Ovary (tissue), 7 donors: ENCODE measurements at regions not wholly inside any gene's neighbourhood (a gene's known extent, or its start where the extent isn't known, plus 50 kb on each side); places are given as distances from the start of the nearest gene placed in this dataset.

Source experiments
- DNase-seq, 5 donors: peaks; one replicate each; pipeline ENCODE4 v3.0.0-alpha.2; 2019 to 2020
- H3K27ac ChIP-seq, 2 donors: fragments of 200-600 bp; one replicate each; pipeline versions ENCODE4 v1.5.1 to v1.8.0; 2019 to 2022
- H3K27me3 ChIP-seq: fragments of 200-600 bp; one replicate; pipeline ENCODE4 v1.8.0; 2022
- H3K36me3 ChIP-seq: fragments of 200-600 bp; sonication (generic); one replicate; pipeline ENCODE4 v1.5.1; 2019
- H3K4me1 ChIP-seq: one replicate; pipeline ENCODE4 v1.8.1; 2013; ENCODE audit warnings: mild to moderate bottlenecking, moderate library complexity; ENCODE audit not compliant: insufficient read depth
- H3K4me3 ChIP-seq: fragments of 200-600 bp; sonication (generic); one replicate; pipeline ENCODE4 v1.5.1; 2017
- H3K9me3 ChIP-seq, 2 donors: fragments of 200-600 bp in 1 of 2; sonication (generic) in 1 of 2; one replicate each; pipeline versions ENCODE4 v1.5.1 to v1.8.1; 2013 to 2019; ENCODE audit warnings: mild to moderate bottlenecking in 1 of 2, moderate library complexity in 1 of 2
- EP300 ChIP-seq: sonication (generic); formaldehyde crosslinking; IDR thresholded peaks from one replicate; pipeline ENCODE4 v1.6.1; 2017; ENCODE audit warnings: antibody characterized with exemption
- POLR2A ChIP-seq: fragments of 450-650 bp; IDR thresholded peaks from one replicate; pipeline ENCODE4 v1.6.1; 2017; ENCODE audit warnings: antibody characterized with exemption, mild to moderate bottlenecking, moderate library complexity
- WGBS, 3 donors: extraction: QIAGEN DNeasy Blood & Tissue Kit in 1 of 3; methylation state at CpG; one replicate each; pipeline versions ENCODE4 v1.1.5 to v1.1.7; 2013 to 2017; 5-methylcytosine and 5-hydroxymethylcytosine counted together
- intact Hi-C, 4 donors: fragments of 100-400 bp; cut with DNase I; formaldehyde crosslinking; loops; one replicate each; pipeline versions ENCODE4 v1.11.0 to v1.15.1; 2022 to 2023
- TF ChIP-seq, protein P1 (sequence below), 3 donors: fragments of 450-650 bp in 2 of 3; fragments of 200-600 bp in 1 of 3; IDR thresholded peaks; one replicate each; pipeline versions ENCODE4 v1.5.1 to v1.8.0; 2016 to 2022; ENCODE audit warnings: antibody characterized with exemption in 3 of 3, mild to moderate bottlenecking in 1 of 3
- donor health status: DM: no; HTN: no; CAD: no; lungs with moderate emphysema.
- donor health status: DM: no; HTN: no; CAD: no.
- donor health status: Bipolar disorder and iron deficiency.
- donor health status: DM: no; HTN: no; CAD: no.
- donor health status: DM: yes; HTN: yes; CAD: no.

DNA sequence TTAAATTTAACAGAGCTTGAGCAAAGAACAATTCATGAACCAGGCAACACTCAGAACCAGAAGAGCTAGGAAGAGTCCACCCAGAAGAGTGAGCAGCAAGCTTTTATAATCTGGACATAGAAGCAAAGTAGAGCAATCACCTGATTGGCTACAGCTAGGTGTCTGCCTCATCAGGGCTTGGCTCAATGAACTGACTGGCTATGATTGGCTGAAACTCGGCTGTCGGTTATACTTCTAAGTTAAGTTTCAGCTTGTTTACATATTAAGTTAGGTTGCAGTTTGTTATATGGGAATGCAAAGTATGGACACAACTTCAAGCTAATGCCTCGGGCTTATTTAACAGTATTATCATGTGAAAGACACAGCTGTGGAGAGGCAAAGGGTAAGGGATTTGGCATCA lies 63.2 kb upstream of the NABP1 start:
- intact Hi-C loops = no loop called here

DNA sequence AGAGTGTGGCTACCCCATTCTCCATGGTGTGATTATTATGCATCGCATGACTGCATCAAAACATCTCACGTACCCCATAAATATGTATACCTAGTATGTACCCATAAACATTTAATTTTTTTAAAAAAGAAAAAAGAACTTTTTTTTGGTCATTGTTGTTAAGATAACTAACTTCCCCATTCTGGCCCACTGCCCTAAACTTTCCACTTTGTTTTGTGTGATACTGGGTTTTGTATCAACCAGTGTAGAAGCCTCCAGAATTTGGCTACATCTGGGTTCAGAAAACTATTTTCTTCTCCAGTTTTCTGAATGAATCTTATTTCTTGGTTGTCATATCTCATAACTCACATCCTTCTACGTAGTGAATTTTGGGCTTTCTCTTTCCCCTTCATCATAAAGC lies 62.3 kb upstream of the NABP1 start:
- no peak overlapping the region for H3K4me3 ChIP-seq
- H3K4me1 ChIP-seq = no peaks in the 10 kb centered on the region
- intact Hi-C loops = no loop called here
- no peak overlapping the region for H3K27ac ChIP-seq
- DNase-seq = no peak
- WGBS, 3 donors = 50 to 76% (median 59%) methylated on average over 3 of the region's 3 CpGs
- H3K27me3 ChIP-seq = no peaks in the 10 kb centered on the region
- H3K9me3 ChIP-seq = no peaks in the 10 kb centered on the region
- H3K36me3 ChIP-seq = no peaks in the 10 kb centered on the region
- TF ChIP-seq, protein P1, sequence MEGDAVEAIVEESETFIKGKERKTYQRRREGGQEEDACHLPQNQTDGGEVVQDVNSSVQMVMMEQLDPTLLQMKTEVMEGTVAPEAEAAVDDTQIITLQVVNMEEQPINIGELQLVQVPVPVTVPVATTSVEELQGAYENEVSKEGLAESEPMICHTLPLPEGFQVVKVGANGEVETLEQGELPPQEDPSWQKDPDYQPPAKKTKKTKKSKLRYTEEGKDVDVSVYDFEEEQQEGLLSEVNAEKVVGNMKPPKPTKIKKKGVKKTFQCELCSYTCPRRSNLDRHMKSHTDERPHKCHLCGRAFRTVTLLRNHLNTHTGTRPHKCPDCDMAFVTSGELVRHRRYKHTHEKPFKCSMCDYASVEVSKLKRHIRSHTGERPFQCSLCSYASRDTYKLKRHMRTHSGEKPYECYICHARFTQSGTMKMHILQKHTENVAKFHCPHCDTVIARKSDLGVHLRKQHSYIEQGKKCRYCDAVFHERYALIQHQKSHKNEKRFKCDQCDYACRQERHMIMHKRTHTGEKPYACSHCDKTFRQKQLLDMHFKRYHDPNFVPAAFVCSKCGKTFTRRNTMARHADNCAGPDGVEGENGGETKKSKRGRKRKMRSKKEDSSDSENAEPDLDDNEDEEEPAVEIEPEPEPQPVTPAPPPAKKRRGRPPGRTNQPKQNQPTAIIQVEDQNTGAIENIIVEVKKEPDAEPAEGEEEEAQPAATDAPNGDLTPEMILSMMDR (IDR thresholded peaks at IDR 0.05) = no peak
- TF ChIP-seq POLR2A = no peak
- TF ChIP-seq EP300 = no peak

More for the DNA sequence above, 63.2 kb upstream of the NABP1 start:
- H3K27ac ChIP-seq = no peak overlapping the region
- H3K27me3 ChIP-seq = no peaks in the 10 kb centered on the region
- no peaks in the 10 kb centered on the region for H3K36me3 ChIP-seq
- WGBS, 3 donors = 76 to 78% (median 77%) methylated on average over 3 of the region's 3 CpGs
- no peak overlapping the region for H3K4me3 ChIP-seq
- no peak for DNase-seq
- TF ChIP-seq POLR2A (no peak), EP300 (no peak)
- TF ChIP-seq, protein P1 (IDR thresholded peaks at IDR 0.05) = no peak
- no peaks in the 10 kb centered on the region for H3K4me1 ChIP-seq
- H3K9me3 ChIP-seq = no peaks in the 10 kb centered on the region

GRCh38 chr2:191617575-191617974 lies 60.4 kb upstream of the NABP1 start:
- no peak overlapping the region for H3K27ac ChIP-seq
- no peaks in the 10 kb centered on the region for H3K27me3 ChIP-seq
- no peaks in the 10 kb centered on the region for H3K36me3 ChIP-seq
- no peak for DNase-seq
- TF ChIP-seq, protein P1 (IDR thresholded peaks at IDR 0.05) = no peak
- TF ChIP-seq POLR2A (no peak), EP300 (no peak)
- no peak overlapping the region for H3K4me3 ChIP-seq
- no peaks in the 10 kb centered on the region for H3K9me3 ChIP-seq
- intact Hi-C loops = no loop called here
- 75 to 82% (median 81%) methylated on average over 4 of the region's 4 CpGs for WGBS, 3 donors
- H3K4me1 ChIP-seq = no peaks in the 10 kb centered on the region

DNA sequence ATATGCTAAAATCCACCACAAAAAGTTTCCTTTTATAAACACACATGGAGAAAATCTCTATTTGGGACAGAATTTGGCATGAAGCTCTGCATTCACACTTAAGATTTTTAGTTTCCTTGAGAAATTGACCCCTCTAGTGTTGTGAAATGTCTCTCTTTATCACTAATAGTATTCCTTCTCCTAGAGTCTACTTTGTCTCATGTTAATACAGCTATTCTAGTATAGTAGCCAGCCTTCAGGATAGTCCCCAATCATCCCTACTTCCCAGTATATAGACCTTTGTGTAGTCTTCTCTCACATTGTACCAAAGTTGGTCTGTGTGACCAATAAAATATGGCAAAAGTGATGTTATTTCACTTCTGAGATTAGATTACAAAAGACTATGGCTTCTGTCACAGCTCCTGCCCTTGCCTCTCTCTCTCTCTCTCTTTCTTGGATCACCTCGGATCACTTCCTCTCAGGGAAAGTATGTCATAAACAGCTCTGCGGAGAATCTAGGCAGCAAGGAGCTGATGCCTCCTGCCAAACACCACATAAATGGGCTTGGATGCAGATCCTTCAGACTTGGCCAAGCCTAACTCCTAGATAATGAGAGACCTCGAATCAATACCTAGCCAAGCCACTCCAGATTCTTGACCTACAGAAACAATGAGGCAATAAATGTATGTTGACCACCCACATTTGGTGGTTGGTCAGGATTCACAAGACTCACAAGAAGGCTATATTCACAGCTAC lies 59.7 kb upstream of the NABP1 start:
- no peak for DNase-seq
- H3K27ac ChIP-seq = no peak overlapping the region
- H3K4me1 ChIP-seq = no peaks in the 10 kb centered on the region
- H3K4me3 ChIP-seq = no peak overlapping the region
- no peaks in the 10 kb centered on the region for H3K27me3 ChIP-seq
- H3K36me3 ChIP-seq = no peaks in the 10 kb centered on the region
- TF ChIP-seq, protein P1 (IDR thresholded peaks at IDR 0.05) = no peak
- TF ChIP-seq EP300 (no peak), POLR2A (no peak)
- no peaks in the 10 kb centered on the region for H3K9me3 ChIP-seq
- intact Hi-C loops = no loop called here
- WGBS, 3 donors = 70 to 89% (median 80%) methylated on average over 3 of the region's 3 CpGs
